HG03103 (cell line): ENCODE measurements at regions not wholly inside any gene's neighbourhood (a gene's known extent, or its start where the extent isn't known, plus 50 kb on each side); places are given as distances from the start of the nearest gene placed in this dataset.

Experiments used
- ATAC-seq: cut with Tn5 transposase; IDR thresholded peaks from one replicate; pipeline ENCODE4 v1.9.1; 2021; ENCODE audit warnings: low read depth; ENCODE audit not compliant: unreplicated experiment

DNA sequence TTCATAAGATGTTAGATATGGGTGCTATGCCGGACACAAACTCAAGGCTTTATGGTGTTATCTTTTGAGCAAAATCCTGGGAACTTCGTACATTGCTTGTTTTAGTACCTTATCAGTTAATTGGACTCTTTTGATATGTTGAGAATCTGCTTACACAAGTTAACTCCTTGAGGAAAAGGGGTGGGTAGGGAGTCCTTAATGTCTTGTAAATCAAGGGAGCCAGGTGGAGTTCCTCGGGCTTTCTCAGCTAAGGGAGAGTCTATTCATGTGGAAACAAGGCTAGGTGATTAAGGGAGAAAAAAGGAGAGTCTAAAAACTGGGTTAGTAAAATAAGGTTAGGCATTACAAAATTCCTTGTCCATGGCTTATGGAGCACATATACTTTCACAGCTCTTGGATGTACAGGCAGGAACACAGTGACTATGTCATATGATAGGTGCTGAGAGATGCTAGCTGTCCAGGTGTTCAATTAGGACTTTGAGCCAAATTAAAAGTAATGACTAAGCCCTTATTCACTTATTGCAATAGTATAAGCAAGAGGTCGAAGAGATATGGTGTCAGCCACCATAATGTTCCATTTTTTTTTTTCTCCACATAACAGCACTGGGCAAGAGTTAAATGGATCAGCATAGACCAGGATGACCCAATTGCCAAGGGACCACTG, 59.5 kb upstream of the DYNAP start:
- ATAC-seq = no peak

DNA sequence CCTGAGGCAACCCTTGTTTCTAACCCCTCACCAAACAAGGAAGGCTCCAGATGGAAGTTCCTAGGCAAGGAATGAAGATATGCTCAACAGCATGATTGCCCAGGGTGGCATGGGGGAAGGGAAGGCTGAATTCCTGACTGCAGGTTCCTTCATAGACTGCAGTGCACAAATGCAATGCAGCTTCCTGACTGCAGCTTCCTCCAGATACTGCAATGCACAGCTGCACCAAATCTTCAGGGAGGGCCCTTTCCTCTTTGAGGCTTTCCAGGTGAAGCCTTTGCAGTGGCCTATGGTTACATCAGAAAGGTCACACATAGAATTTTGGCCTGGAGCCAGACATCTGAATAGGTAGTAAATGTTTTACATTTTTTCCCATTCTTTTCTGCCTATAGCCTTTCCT, 58.8 kb upstream of the DYNAP start:
- ATAC-seq = no peak

DNA sequence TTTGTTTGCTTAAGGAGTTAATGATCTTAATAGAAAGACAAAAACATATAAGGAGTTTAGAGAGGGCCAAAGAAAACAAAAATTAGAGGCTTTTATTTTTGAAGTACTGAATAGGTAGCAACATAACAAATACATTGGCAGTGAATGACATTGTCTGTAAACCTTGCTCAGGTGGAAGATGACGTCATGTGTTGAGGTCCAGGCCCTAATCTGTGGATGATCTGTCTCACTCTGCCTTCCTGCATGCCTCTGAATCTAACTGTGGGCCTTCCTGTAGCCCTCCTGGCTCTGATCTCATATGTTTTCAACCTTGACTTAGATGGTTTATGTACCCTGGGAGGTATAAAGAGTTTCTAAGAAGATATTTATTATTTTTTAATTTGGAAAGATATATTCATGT, 58.1 kb upstream of the DYNAP start:
- ATAC-seq = no peak
